Astrocyte (in vitro differentiated cells and primary cell): ENCODE measurements at regions not wholly inside any gene's neighbourhood (a gene's known extent, or its start where the extent isn't known, plus 50 kb on each side); places are given as distances from the start of the nearest gene placed in this dataset.

Source experiments
- EZH2 ChIP-seq: IDR thresholded peaks from 2 replicates; pipeline ENCODE4 v1.6.1; 2012; ENCODE audit warnings: mild to moderate bottlenecking, low read length, inconsistent platforms; ENCODE audit not compliant: insufficient read depth
- TF ChIP-seq, protein P1 (sequence below): IDR thresholded peaks from 2 replicates; pipeline ENCODE4 v1.5.1; 2011; ENCODE audit warnings: low read depth, mild to moderate bottlenecking, inconsistent platforms, low read length, moderate library complexity; ENCODE audit not compliant: insufficient read depth

DNA sequence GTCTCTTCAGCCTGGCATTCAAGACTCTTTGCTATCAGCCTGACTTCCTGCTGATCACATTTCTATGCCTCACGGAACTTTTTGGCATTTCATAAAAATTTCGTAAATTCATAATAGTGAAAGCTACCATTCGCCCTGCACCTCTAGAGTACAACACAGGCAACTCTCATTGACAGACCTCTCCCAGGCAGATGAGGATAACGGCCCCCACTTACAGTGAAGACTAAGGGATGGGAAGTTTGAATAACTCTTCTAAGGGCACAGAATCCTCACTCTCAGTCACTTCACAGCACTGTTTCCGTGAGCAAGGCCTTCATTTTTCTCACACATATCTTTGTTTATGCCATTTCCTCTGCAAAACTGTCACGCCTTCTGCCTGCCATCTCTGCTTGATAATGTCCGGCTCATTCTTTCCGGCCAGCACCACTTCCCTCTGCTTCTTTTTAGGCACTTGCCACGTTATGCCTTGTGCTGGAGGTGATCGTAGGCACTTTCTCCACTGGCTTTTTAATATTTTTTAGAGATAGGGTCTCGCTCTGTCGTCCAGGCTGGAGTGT is 224.1 kb upstream of the HES1 start:
- TF ChIP-seq, protein P1, sequence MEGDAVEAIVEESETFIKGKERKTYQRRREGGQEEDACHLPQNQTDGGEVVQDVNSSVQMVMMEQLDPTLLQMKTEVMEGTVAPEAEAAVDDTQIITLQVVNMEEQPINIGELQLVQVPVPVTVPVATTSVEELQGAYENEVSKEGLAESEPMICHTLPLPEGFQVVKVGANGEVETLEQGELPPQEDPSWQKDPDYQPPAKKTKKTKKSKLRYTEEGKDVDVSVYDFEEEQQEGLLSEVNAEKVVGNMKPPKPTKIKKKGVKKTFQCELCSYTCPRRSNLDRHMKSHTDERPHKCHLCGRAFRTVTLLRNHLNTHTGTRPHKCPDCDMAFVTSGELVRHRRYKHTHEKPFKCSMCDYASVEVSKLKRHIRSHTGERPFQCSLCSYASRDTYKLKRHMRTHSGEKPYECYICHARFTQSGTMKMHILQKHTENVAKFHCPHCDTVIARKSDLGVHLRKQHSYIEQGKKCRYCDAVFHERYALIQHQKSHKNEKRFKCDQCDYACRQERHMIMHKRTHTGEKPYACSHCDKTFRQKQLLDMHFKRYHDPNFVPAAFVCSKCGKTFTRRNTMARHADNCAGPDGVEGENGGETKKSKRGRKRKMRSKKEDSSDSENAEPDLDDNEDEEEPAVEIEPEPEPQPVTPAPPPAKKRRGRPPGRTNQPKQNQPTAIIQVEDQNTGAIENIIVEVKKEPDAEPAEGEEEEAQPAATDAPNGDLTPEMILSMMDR, result no peak
- TF ChIP-seq EZH2, result no peak
